H1 (cell line): ENCODE measurements at regions not wholly inside any gene's neighbourhood (a gene's known extent, or its start where the extent isn't known, plus 50 kb on each side); places are given as distances from the start of the nearest gene placed in this dataset.

ENCODE experiments used
- CBX5 ChIP-seq: fragments of 300-800, 300-1000 bp; sonication (generic); IDR thresholded peaks from 2 replicates; pipeline ENCODE4 v1.7.1; 2016; ENCODE audit warnings: antibody characterized with exemption, low read length, low read depth
- CBX8 ChIP-seq: fragments of 300-800, 300-1000 bp; sonication (generic); IDR thresholded peaks from 2 replicates; pipeline ENCODE4 v1.7.1; 2016; ENCODE audit warnings: low read depth, low read length, borderline replicate concordance
- MAFK ChIP-seq: IDR thresholded peaks from 2 replicates; pipeline ENCODE4 v1.6.1; 2012; ENCODE audit warnings: low read depth, mild to moderate bottlenecking, improper control_type of control experiment, low read length
- NANOG ChIP-seq: IDR thresholded peaks from 2 replicates; pipeline ENCODE4 v1.6.1; 2011; ENCODE audit warnings: low read length, low read depth, mild to moderate bottlenecking, inconsistent platforms; ENCODE audit not compliant: insufficient read depth, poor library complexity, severe bottlenecking
- POLR2A ChIP-seq, 2 experiments: IDR thresholded peaks; 1 replicate in 1 of 2; 2 replicates in 1 of 2; pipeline ENCODE4 v1.6.1; 2011; ENCODE audit warnings: low read depth in 2 of 2, low read length in 2 of 2, mild to moderate bottlenecking in 2 of 2; ENCODE audit errors: control extremely low read depth in 1 of 2
- POLR2AphosphoS5 ChIP-seq: IDR thresholded peaks from 2 replicates; pipeline ENCODE4 v1.6.1; 2011; ENCODE audit warnings: low read depth, low read length
- RAD21 ChIP-seq, 2 experiments: IDR thresholded peaks in 1 of 2; conservative IDR thresholded peaks in 1 of 2; 2 replicates each; pipeline ENCODE4 v1.6.1; 2011; ENCODE audit warnings: low read depth in 2 of 2, low read length in 2 of 2, improper control_type of control experiment in 1 of 2, inconsistent platforms in 1 of 2, mild to moderate bottlenecking in 1 of 2, moderate library complexity in 1 of 2
- RBBP5 ChIP-seq: IDR thresholded peaks from 2 replicates; pipeline ENCODE4 v1.7.1; 2012; ENCODE audit warnings: low read depth, mild to moderate bottlenecking, inconsistent platforms, low read length, moderate library complexity, borderline replicate concordance
- SP2 ChIP-seq: IDR thresholded peaks from 2 replicates; pipeline ENCODE4 v1.6.1; 2012; ENCODE audit warnings: mild to moderate bottlenecking, low read length, inconsistent platforms
- TAF1 ChIP-seq: IDR thresholded peaks from 2 replicates; pipeline ENCODE4 v1.6.1; 2011; ENCODE audit warnings: mild to moderate bottlenecking, low read depth, low read length
- TBP ChIP-seq: IDR thresholded peaks from 2 replicates; pipeline ENCODE4 v1.6.1; 2011; ENCODE audit warnings: low read depth, low read length, improper control_type of control experiment
- TCF12 ChIP-seq: IDR thresholded peaks from 2 replicates; pipeline ENCODE4 v1.6.1; 2011; ENCODE audit warnings: low read depth, mild to moderate bottlenecking, low read length
- TF ChIP-seq, protein P1 (sequence below): fragments of 300-600 bp; sonication (generic); IDR thresholded peaks from 2 replicates; pipeline ENCODE4 v1.7.1; 2012; ENCODE audit warnings: low read length, moderate library complexity, mild to moderate bottlenecking, inconsistent platforms; ENCODE audit not compliant: insufficient replicate concordance

GRCh38 chr9:85204176-85204575, 534.6 kb downstream of the NTRK2 start (continued):
- TF ChIP-seq, protein P1, sequence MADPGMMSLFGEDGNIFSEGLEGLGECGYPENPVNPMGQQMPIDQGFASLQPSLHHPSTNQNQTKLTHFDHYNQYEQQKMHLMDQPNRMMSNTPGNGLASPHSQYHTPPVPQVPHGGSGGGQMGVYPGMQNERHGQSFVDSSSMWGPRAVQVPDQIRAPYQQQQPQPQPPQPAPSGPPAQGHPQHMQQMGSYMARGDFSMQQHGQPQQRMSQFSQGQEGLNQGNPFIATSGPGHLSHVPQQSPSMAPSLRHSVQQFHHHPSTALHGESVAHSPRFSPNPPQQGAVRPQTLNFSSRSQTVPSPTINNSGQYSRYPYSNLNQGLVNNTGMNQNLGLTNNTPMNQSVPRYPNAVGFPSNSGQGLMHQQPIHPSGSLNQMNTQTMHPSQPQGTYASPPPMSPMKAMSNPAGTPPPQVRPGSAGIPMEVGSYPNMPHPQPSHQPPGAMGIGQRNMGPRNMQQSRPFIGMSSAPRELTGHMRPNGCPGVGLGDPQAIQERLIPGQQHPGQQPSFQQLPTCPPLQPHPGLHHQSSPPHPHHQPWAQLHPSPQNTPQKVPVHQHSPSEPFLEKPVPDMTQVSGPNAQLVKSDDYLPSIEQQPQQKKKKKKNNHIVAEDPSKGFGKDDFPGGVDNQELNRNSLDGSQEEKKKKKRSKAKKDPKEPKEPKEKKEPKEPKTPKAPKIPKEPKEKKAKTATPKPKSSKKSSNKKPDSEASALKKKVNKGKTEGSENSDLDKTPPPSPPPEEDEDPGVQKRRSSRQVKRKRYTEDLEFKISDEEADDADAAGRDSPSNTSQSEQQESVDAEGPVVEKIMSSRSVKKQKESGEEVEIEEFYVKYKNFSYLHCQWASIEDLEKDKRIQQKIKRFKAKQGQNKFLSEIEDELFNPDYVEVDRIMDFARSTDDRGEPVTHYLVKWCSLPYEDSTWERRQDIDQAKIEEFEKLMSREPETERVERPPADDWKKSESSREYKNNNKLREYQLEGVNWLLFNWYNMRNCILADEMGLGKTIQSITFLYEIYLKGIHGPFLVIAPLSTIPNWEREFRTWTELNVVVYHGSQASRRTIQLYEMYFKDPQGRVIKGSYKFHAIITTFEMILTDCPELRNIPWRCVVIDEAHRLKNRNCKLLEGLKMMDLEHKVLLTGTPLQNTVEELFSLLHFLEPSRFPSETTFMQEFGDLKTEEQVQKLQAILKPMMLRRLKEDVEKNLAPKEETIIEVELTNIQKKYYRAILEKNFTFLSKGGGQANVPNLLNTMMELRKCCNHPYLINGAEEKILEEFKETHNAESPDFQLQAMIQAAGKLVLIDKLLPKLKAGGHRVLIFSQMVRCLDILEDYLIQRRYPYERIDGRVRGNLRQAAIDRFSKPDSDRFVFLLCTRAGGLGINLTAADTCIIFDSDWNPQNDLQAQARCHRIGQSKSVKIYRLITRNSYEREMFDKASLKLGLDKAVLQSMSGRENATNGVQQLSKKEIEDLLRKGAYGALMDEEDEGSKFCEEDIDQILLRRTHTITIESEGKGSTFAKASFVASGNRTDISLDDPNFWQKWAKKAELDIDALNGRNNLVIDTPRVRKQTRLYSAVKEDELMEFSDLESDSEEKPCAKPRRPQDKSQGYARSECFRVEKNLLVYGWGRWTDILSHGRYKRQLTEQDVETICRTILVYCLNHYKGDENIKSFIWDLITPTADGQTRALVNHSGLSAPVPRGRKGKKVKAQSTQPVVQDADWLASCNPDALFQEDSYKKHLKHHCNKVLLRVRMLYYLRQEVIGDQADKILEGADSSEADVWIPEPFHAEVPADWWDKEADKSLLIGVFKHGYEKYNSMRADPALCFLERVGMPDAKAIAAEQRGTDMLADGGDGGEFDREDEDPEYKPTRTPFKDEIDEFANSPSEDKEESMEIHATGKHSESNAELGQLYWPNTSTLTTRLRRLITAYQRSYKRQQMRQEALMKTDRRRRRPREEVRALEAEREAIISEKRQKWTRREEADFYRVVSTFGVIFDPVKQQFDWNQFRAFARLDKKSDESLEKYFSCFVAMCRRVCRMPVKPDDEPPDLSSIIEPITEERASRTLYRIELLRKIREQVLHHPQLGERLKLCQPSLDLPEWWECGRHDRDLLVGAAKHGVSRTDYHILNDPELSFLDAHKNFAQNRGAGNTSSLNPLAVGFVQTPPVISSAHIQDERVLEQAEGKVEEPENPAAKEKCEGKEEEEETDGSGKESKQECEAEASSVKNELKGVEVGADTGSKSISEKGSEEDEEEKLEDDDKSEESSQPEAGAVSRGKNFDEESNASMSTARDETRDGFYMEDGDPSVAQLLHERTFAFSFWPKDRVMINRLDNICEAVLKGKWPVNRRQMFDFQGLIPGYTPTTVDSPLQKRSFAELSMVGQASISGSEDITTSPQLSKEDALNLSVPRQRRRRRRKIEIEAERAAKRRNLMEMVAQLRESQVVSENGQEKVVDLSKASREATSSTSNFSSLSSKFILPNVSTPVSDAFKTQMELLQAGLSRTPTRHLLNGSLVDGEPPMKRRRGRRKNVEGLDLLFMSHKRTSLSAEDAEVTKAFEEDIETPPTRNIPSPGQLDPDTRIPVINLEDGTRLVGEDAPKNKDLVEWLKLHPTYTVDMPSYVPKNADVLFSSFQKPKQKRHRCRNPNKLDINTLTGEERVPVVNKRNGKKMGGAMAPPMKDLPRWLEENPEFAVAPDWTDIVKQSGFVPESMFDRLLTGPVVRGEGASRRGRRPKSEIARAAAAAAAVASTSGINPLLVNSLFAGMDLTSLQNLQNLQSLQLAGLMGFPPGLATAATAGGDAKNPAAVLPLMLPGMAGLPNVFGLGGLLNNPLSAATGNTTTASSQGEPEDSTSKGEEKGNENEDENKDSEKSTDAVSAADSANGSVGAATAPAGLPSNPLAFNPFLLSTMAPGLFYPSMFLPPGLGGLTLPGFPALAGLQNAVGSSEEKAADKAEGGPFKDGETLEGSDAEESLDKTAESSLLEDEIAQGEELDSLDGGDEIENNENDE = no peak
- TF ChIP-seq POLR2A (IDR thresholded peaks at IDR 0.05; ENCODE audit: control extremely low read depth in 1 of 2, low read depth in 2 of 2, low read length in 2 of 2) = no peak
- TF ChIP-seq SP2 = no peak
- TF ChIP-seq MAFK = no peak
- no peak for TF ChIP-seq RBBP5
- no peak for TF ChIP-seq TCF12
- no peak for TF ChIP-seq NANOG
- no peak for TF ChIP-seq CBX5
- TF ChIP-seq POLR2AphosphoS5 = no peak
- TF ChIP-seq CBX8 = no peak
- no peak for TF ChIP-seq TBP
- no peak for TF ChIP-seq TAF1
- TF ChIP-seq RAD21 (IDR thresholded peaks at IDR 0.05 in 1 of 2, conservative IDR thresholded peaks at IDR 0.05 in 1 of 2; ENCODE audit: low read depth in 2 of 2, low read length in 2 of 2) = no peak
